Activated naive CD8-positive, alpha-beta T cell treated with anti-CD3 and anti-CD28 coated beads, Interleukin-2, amount 50 U/mL, for 24 hours (primary cell): ENCODE measurements at regions not wholly inside any gene's neighbourhood (a gene's known extent, or its start where the extent isn't known, plus 50 kb on each side); places are given as distances from the start of the nearest gene placed in this dataset.
"Not testable (repeated sequence)": the region's sequence is repeated elsewhere in the genome, so short reads cannot be mapped to it uniquely, and the experiment has no call there.

Experiments used
- ATAC-seq: fragments of 150-1000 bp; cut with Tn5 transposase; one replicate; pipeline ENCODE4 v1.10.0; 2021
- DNase-seq: peaks from one replicate; pipeline ENCODE4 v3.0.0; 2021
- H3K27ac Mint-ChIP-seq: one replicate; pipeline ENCODE4 v1.8.0; 2021; ENCODE audit warnings: mild to moderate bottlenecking, mixed read lengths
- H3K27me3 Mint-ChIP-seq: one replicate; pipeline ENCODE4 v1.8.0; 2021; ENCODE audit warnings: mixed read lengths
- H3K36me3 Mint-ChIP-seq: one replicate; pipeline ENCODE4 v1.8.0; 2021; ENCODE audit warnings: low read depth, mixed read lengths
- H3K4me1 Mint-ChIP-seq: one replicate; pipeline ENCODE4 v1.8.0; 2021; ENCODE audit warnings: mixed read lengths
- H3K4me3 Mint-ChIP-seq: one replicate; pipeline ENCODE4 v1.8.0; 2021; ENCODE audit warnings: mild to moderate bottlenecking, moderate library complexity, mixed read lengths
- H3K9me3 Mint-ChIP-seq: one replicate; pipeline ENCODE4 v1.8.0; 2021; ENCODE audit warnings: mixed read lengths

- H3K4me1 Mint-ChIP-seq, result no peaks in the 10 kb centered on the region
- no peaks in the 10 kb centered on the region for H3K36me3 Mint-ChIP-seq
- H3K4me3 Mint-ChIP-seq, result no peak overlapping the region
- no peaks in the 10 kb centered on the region for H3K27me3 Mint-ChIP-seq
- H3K9me3 Mint-ChIP-seq, result peaks cover 18% of the 10 kb centered on the region
- ATAC-seq, result no peak
- DNase-seq, result no peak
- H3K27ac Mint-ChIP-seq, result no peak overlapping the region
Measured at GRCh38 chr11:80746300-80746699, 1305.5 kb upstream of the TENM4 start.

- H3K4me3 Mint-ChIP-seq, result no peak overlapping the region
- no peaks in the 10 kb centered on the region for H3K27me3 Mint-ChIP-seq
- H3K36me3 Mint-ChIP-seq, result no peaks in the 10 kb centered on the region
- H3K27ac Mint-ChIP-seq, result no peak overlapping the region
- no peaks in the 10 kb centered on the region for H3K4me1 Mint-ChIP-seq
- no peak for ATAC-seq
- H3K9me3 Mint-ChIP-seq, result peaks cover 17% of the 10 kb centered on the region
- no peak for DNase-seq
Measured at GRCh38 chr11:80745416-80745815, 1304.6 kb upstream of the TENM4 start.

- H3K27me3 Mint-ChIP-seq, result no peaks in the 10 kb centered on the region
- H3K36me3 Mint-ChIP-seq, result no peaks in the 10 kb centered on the region
- H3K9me3 Mint-ChIP-seq, result peaks cover 14% of the 10 kb centered on the region
- ATAC-seq (no peak), DNase-seq (no peak)
- no peak overlapping the region for H3K4me3 Mint-ChIP-seq
- H3K27ac Mint-ChIP-seq, result no peak overlapping the region
- H3K4me1 Mint-ChIP-seq, result no peaks in the 10 kb centered on the region
Measured at GRCh38 chr11:80733790-80734189, 1293.0 kb upstream of the TENM4 start.

GRCh38 chr11:80733361-80733760, 1292.5 kb upstream of the TENM4 start:
- Mint-ChIP-seq H3K27me3 (no peaks in the 10 kb centered on the region), H3K36me3 (no peaks in the 10 kb centered on the region), H3K9me3 (peaks cover 11% of the 10 kb centered on the region), H3K27ac (no peak overlapping the region), H3K4me3 (no peak overlapping the region), H3K4me1 (no peaks in the 10 kb centered on the region)
- DNase-seq (no peak), ATAC-seq (no peak)

GRCh38 chr11:80727315-80727714, 1286.5 kb upstream of the TENM4 start:
- DNase-seq, result no peak
- Mint-ChIP-seq H3K9me3 (peaks cover 9% of the 10 kb centered on the region), H3K27ac (no peak overlapping the region), H3K4me3 (no peak overlapping the region), H3K27me3 (no peaks in the 10 kb centered on the region), H3K4me1 (no peaks in the 10 kb centered on the region), H3K36me3 (no peaks in the 10 kb centered on the region)
- ATAC-seq, result no peak

DNA sequence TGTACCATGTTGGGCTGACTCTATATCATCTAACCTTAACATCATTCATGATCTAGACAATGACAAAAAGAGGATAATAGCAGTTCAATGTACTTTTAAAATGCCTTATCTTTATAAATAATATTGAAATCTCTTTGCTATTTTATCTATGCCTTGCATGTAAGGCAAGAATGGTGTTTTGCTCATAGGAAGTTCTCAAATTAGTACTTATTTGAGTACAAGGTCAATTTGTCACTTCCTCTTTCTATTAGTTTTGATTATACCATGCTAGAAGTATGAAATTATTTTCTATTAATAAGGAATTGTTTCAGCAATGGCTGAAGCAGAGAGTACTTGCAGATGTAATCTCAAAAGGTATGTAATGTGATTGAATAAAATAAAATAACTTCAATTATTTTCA, 1285.4 kb upstream of the TENM4 start:
- ATAC-seq (no peak), DNase-seq (no peak)
- no peak overlapping the region for H3K27ac Mint-ChIP-seq
- no peaks in the 10 kb centered on the region for H3K27me3 Mint-ChIP-seq
- no peak overlapping the region for H3K4me3 Mint-ChIP-seq
- no peaks in the 10 kb centered on the region for H3K4me1 Mint-ChIP-seq
- peaks cover 9% of the 10 kb centered on the region for H3K9me3 Mint-ChIP-seq
- no peaks in the 10 kb centered on the region for H3K36me3 Mint-ChIP-seq

DNA sequence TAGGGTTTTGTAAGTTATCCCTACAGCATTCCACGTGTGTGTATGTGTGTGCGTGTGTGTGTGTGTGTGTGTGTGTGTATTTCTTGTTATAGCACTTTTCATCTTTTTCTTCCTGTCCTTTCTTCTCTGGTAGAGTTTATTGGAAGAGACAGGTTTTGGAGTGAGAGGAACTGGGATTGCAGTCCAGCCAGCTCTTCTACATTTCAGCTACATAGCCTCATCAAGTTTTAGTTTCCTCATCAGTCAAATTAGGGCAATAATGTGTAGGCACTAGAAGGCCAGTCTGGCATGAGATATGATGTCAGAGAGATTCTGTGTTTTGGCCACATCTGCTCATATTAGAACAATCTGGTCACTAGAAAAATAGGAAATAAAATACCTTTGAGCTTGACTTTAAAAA, 1283.5 kb upstream of the TENM4 start:
- H3K4me3 Mint-ChIP-seq, result no peak overlapping the region
- ATAC-seq (no peak), DNase-seq (no peak)
- peaks cover 16% of the 10 kb centered on the region for H3K9me3 Mint-ChIP-seq
- no peaks in the 10 kb centered on the region for H3K36me3 Mint-ChIP-seq
- no peak overlapping the region for H3K27ac Mint-ChIP-seq
- H3K27me3 Mint-ChIP-seq, result no peaks in the 10 kb centered on the region
- no peaks in the 10 kb centered on the region for H3K4me1 Mint-ChIP-seq

GRCh38 chr11:80722629-80723028, 1281.8 kb upstream of the TENM4 start:
- ATAC-seq (no peak), DNase-seq (no peak)
- Mint-ChIP-seq H3K4me3 (no peak overlapping the region), H3K36me3 (no peaks in the 10 kb centered on the region), H3K4me1 (no peaks in the 10 kb centered on the region), H3K27ac (no peak overlapping the region), H3K27me3 (no peaks in the 10 kb centered on the region), H3K9me3 (peaks cover 11% of the 10 kb centered on the region)

- H3K4me1 Mint-ChIP-seq, result no peaks in the 10 kb centered on the region
- no peaks in the 10 kb centered on the region for H3K36me3 Mint-ChIP-seq
- H3K9me3 Mint-ChIP-seq, result peaks cover 11% of the 10 kb centered on the region
- H3K4me3 Mint-ChIP-seq, result no peak overlapping the region
- no peaks in the 10 kb centered on the region for H3K27me3 Mint-ChIP-seq
- H3K27ac Mint-ChIP-seq, result no peak overlapping the region
- DNase-seq (no peak), ATAC-seq (no peak)
Measured at GRCh38 chr11:80720295-80720694, 1279.5 kb upstream of the TENM4 start.

DNA sequence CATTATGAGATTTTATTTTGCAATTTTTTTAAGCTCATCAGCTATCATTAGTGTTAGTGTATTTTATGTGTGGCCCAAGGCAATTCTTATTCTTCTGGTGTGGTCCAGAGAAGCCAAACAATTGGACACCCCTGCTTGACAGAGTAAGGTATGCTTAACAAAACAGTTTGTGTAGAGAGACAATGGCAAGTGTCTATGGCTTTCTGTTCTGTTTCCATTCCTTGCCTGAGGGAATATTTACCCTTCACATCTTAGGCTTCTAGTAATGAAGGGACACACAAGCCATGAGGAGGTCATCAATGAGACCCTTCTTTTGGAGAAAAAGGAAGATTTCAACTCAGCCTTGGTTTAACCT, 1278.4 kb upstream of the TENM4 start:
- peaks cover 15% of the 10 kb centered on the region for H3K9me3 Mint-ChIP-seq
- no peak overlapping the region for H3K27ac Mint-ChIP-seq
- no peak for ATAC-seq
- no peak overlapping the region for H3K4me3 Mint-ChIP-seq
- H3K27me3 Mint-ChIP-seq, result no peaks in the 10 kb centered on the region
- no peaks in the 10 kb centered on the region for H3K4me1 Mint-ChIP-seq
- H3K36me3 Mint-ChIP-seq, result no peaks in the 10 kb centered on the region
- DNase-seq, result no peak

- H3K4me3 Mint-ChIP-seq, result no peak overlapping the region
- DNase-seq (no peak), ATAC-seq (no peak)
- H3K27me3 Mint-ChIP-seq, result no peaks in the 10 kb centered on the region
- no peak overlapping the region for H3K27ac Mint-ChIP-seq
- peaks cover 17% of the 10 kb centered on the region for H3K9me3 Mint-ChIP-seq
- H3K36me3 Mint-ChIP-seq, result no peaks in the 10 kb centered on the region
- no peaks in the 10 kb centered on the region for H3K4me1 Mint-ChIP-seq
Measured at GRCh38 chr11:80718611-80719291, 1277.9 kb upstream of the TENM4 start.

GRCh38 chr11:80702264-80702663, 1261.4 kb upstream of the TENM4 start:
- Mint-ChIP-seq H3K27ac (no peak overlapping the region), H3K27me3 (no peaks in the 10 kb centered on the region), H3K4me3 (no peak overlapping the region), H3K4me1 (no peaks in the 10 kb centered on the region), H3K9me3 (peaks cover 14% of the 10 kb centered on the region), H3K36me3 (no peaks in the 10 kb centered on the region)
- DNase-seq, result no peak
- ATAC-seq, result no peak

- Mint-ChIP-seq H3K27me3 (no peaks in the 10 kb centered on the region), H3K9me3 (peaks cover 9% of the 10 kb centered on the region), H3K36me3 (no peaks in the 10 kb centered on the region), H3K27ac (no peak overlapping the region), H3K4me1 (no peaks in the 10 kb centered on the region), H3K4me3 (no peak overlapping the region)
- ATAC-seq (no peak), DNase-seq (no peak)
Measured at GRCh38 chr11:80700386-80700785, 1259.6 kb upstream of the TENM4 start.

- not testable (repeated sequence) for H3K4me1 Mint-ChIP-seq, H3K9me3 Mint-ChIP-seq, H3K4me3 Mint-ChIP-seq, H3K27me3 Mint-ChIP-seq, H3K27ac Mint-ChIP-seq, ATAC-seq, H3K36me3 Mint-ChIP-seq, DNase-seq
Measured at GRCh38 chr11:80699406-80700177, 1258.8 kb upstream of the TENM4 start.

- H3K27ac Mint-ChIP-seq, result no peak overlapping the region
- DNase-seq (no peak), ATAC-seq (no peak)
- H3K36me3 Mint-ChIP-seq, result no peaks in the 10 kb centered on the region
- no peaks in the 10 kb centered on the region for H3K4me1 Mint-ChIP-seq
- no peak overlapping the region for H3K4me3 Mint-ChIP-seq
- H3K27me3 Mint-ChIP-seq, result no peaks in the 10 kb centered on the region
- H3K9me3 Mint-ChIP-seq, result peaks cover 4% of the 10 kb centered on the region
Measured at GRCh38 chr11:80698637-80699036, 1257.8 kb upstream of the TENM4 start.
